B cell (primary cell): ENCODE measurements at regions not wholly inside any gene's neighbourhood (a gene's known extent, or its start where the extent isn't known, plus 50 kb on each side); places are given as distances from the start of the nearest gene placed in this dataset.

Source experiments
- ATAC-seq: fragments of 200-7000 bp; cut with Tn5 transposase; one replicate; pipeline ENCODE4 v1.10.0; 2021; ENCODE audit warnings: low read depth, mild to moderate bottlenecking, moderate number of reproducible peaks, moderate library complexity
- CTCF ChIA-PET: fragments of 350-600 bp; sonication (Branson Sonifier 250); formaldehyde crosslinking; loops from one replicate; lab custom pipeline; 2021; ENCODE audit warnings: antibody characterized with exemption, inconsistent platforms; lab: Charles Lee
- POLR2A ChIA-PET: fragments of 350-600 bp; sonication (Branson Sonifier 250); formaldehyde crosslinking; loops from one replicate; lab custom pipeline; 2021; ENCODE audit warnings: antibody characterized with exemption; lab: Charles Lee
- DNase-seq: peaks from one replicate; pipeline ENCODE4 v3.0.0; 2013
- H2AFZ ChIP-seq: 2 replicates; pipeline ENCODE4 v1.6.1; 2012; ENCODE audit warnings: mild to moderate bottlenecking, low read depth, low read length; ENCODE audit not compliant: insufficient read depth, poor library complexity, severe bottlenecking
- H3K27ac ChIP-seq, 2 donors: 1 replicate in 1 of 2; 2 replicates in 1 of 2; pipeline ENCODE4 v1.5.1; 2012 to 2013; ENCODE audit warnings: low read length in 2 of 2, mild to moderate bottlenecking in 2 of 2, moderate library complexity in 1 of 2
- H3K27me3 ChIP-seq, 4 experiments: fragments of 200-600 bp in 1 of 4; sonication (generic) in 1 of 4; replicated peaks in 1 of 4; 1 replicate in 2 of 4; 2 replicates in 2 of 4; pipeline versions ENCODE4 v1.6.1 to v1.7.0; 2013 to 2016; ENCODE audit warnings: low read length in 3 of 4, mild to moderate bottlenecking in 2 of 4, mixed read lengths in 1 of 4, moderate library complexity in 1 of 4; ENCODE audit not compliant: insufficient read depth in 4 of 4, control insufficient read depth in 3 of 4; ENCODE audit errors: control extremely low read depth in 1 of 4
- H3K36me3 ChIP-seq, 2 experiments: replicated peaks in 1 of 2; 1 replicate in 1 of 2; 2 replicates in 1 of 2; pipeline versions ENCODE4 v1.6.1 to v1.7.1; 2013; ENCODE audit warnings: low read length in 1 of 2; ENCODE audit not compliant: insufficient read depth in 2 of 2, control insufficient read depth in 1 of 2; ENCODE audit errors: control extremely low read depth in 1 of 2, extremely low read depth in 1 of 2
- H3K4me1 ChIP-seq, 2 donors: fragments of 200-600 bp in 1 of 2; sonication (generic) in 1 of 2; 1 replicate in 1 of 2; 2 replicates in 1 of 2; pipeline versions ENCODE4 v1.5.1 to v1.6.1; 2013 to 2017; ENCODE audit warnings: low read length in 2 of 2; ENCODE audit not compliant: control insufficient read depth in 2 of 2, insufficient read depth in 2 of 2
- H3K4me2 ChIP-seq: replicated peaks from 2 replicates; pipeline ENCODE3; 2012; ENCODE audit warnings: mild to moderate bottlenecking, low read depth, low read length; ENCODE audit not compliant: poor library complexity, severe bottlenecking
- H3K4me3 ChIP-seq, 5 experiments: fragments of 200-600 bp in 1 of 5; sonication (generic) in 1 of 5; 1 replicate in 3 of 5; 2 replicates in 2 of 5; pipeline versions ENCODE4 v1.5.1 to v1.7.0; 2011 to 2016; ENCODE audit warnings: low read length in 4 of 5, mild to moderate bottlenecking in 4 of 5, low read depth in 2 of 5, control low read depth in 1 of 5, moderate library complexity in 1 of 5; ENCODE audit not compliant: insufficient read depth in 1 of 5; ENCODE audit errors: control extremely low read depth in 1 of 5, extremely low read depth in 1 of 5
- H3K79me2 ChIP-seq: fragments of 200-600 bp; sonication (generic); one replicate; pipeline ENCODE4 v1.6.0; 2016; ENCODE audit warnings: low read length; ENCODE audit not compliant: control insufficient read depth, insufficient read depth
- H3K9ac ChIP-seq: fragments of 200-600 bp; sonication (generic); 2 replicates; pipeline ENCODE4 v1.6.1; 2017; ENCODE audit warnings: mild to moderate bottlenecking, low read length, moderate library complexity
- H3K9me3 ChIP-seq, 3 donors: one replicate each; pipeline versions ENCODE4 v1.6.1 to v1.7.1; 2013; ENCODE audit warnings: low read length in 2 of 3; ENCODE audit not compliant: control insufficient read depth in 2 of 3, insufficient read depth in 1 of 3; ENCODE audit errors: control extremely low read depth in 1 of 3
- H4K20me1 ChIP-seq: 2 replicates; pipeline ENCODE4 v1.6.0; 2012; ENCODE audit warnings: mild to moderate bottlenecking, low read length; ENCODE audit not compliant: insufficient read depth, control insufficient read depth, poor library complexity, severe bottlenecking
- H3K27ac Mint-ChIP-seq: one replicate; pipeline ENCODE4 v1.8.0; 2021; ENCODE audit warnings: mixed read lengths
- H3K27me3 Mint-ChIP-seq: one replicate; pipeline ENCODE4 v1.8.0; 2021; ENCODE audit warnings: mixed read lengths
- H3K4me1 Mint-ChIP-seq: one replicate; pipeline ENCODE4 v1.8.0; 2021; ENCODE audit warnings: mixed read lengths
- H3K4me3 Mint-ChIP-seq: one replicate; pipeline ENCODE4 v1.8.0; 2021; ENCODE audit warnings: mixed read lengths
- H3K9me3 Mint-ChIP-seq: one replicate; pipeline ENCODE4 v1.8.0; 2022; ENCODE audit warnings: mixed read lengths; ENCODE audit not compliant: insufficient read depth
- EZH2 ChIP-seq: IDR thresholded peaks from 2 replicates; pipeline ENCODE4 v1.6.1; 2012; ENCODE audit warnings: borderline replicate concordance, low read depth, mild to moderate bottlenecking, moderate library complexity, low read length; ENCODE audit not compliant: insufficient read depth, poor library complexity, severe bottlenecking
- WGBS: methylation state at CpG from one replicate; pipeline ENCODE4 v1.1.5; 2013; ENCODE audit warnings: missing lambda C conversion rate; ENCODE audit not compliant: insufficient coverage; 5-methylcytosine and 5-hydroxymethylcytosine counted together
- intact Hi-C: fragments of 100-400 bp; cut with micrococcal nuclease; formaldehyde crosslinking; loops from one replicate; pipeline ENCODE4 v1.10.0; 2022
- TF ChIP-seq, protein P1 (sequence below): fragments of 200-600 bp; IDR thresholded peaks from one replicate; pipeline ENCODE4 v1.8.0; 2022; ENCODE audit warnings: antibody characterized with exemption, mild to moderate bottlenecking

- ChIA-PET POLR2A (no interaction called here), CTCF (no interaction called here)
- WGBS: 100% methylated on average over 1 of the region's 6 CpGs
- no peak overlapping the region for H3K4me3 Mint-ChIP-seq
- Histone ChIP-seq H3K4me2 (no peak overlapping the region), H3K9me3 (peaks cover 0 to 17% (median 0%) of the 10 kb centered on the region in 3 donors), H3K27me3 (peaks cover 0 to 3% (median 0%) of the 10 kb centered on the region in 4 experiments), H4K20me1 (no peaks in the 10 kb centered on the region), H3K79me2 (no peaks in the 10 kb centered on the region), H3K36me3 (no peaks in the 10 kb centered on the region), H2AFZ (no peak overlapping the region), H3K4me3 (no peak overlapping the region), H3K27ac (no peak overlapping the region), H3K4me1 (peaks cover 4 to 5% of the 10 kb centered on the region in 2 donors), H3K9ac (no peak overlapping the region)
- no peak for TF ChIP-seq EZH2
- TF ChIP-seq, protein P1, sequence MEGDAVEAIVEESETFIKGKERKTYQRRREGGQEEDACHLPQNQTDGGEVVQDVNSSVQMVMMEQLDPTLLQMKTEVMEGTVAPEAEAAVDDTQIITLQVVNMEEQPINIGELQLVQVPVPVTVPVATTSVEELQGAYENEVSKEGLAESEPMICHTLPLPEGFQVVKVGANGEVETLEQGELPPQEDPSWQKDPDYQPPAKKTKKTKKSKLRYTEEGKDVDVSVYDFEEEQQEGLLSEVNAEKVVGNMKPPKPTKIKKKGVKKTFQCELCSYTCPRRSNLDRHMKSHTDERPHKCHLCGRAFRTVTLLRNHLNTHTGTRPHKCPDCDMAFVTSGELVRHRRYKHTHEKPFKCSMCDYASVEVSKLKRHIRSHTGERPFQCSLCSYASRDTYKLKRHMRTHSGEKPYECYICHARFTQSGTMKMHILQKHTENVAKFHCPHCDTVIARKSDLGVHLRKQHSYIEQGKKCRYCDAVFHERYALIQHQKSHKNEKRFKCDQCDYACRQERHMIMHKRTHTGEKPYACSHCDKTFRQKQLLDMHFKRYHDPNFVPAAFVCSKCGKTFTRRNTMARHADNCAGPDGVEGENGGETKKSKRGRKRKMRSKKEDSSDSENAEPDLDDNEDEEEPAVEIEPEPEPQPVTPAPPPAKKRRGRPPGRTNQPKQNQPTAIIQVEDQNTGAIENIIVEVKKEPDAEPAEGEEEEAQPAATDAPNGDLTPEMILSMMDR: no peak
- peaks cover 17% of the 10 kb centered on the region for H3K27me3 Mint-ChIP-seq
- intact Hi-C loops: no loop called here
- peaks cover 4% of the 10 kb centered on the region for H3K9me3 Mint-ChIP-seq
- H3K27ac Mint-ChIP-seq: no peak overlapping the region
- DNase-seq (no peak), ATAC-seq (no peak)
- peaks cover 5% of the 10 kb centered on the region for H3K4me1 Mint-ChIP-seq
These were observed 107.9 kb upstream of the FAM180A start for GRCh38 chr7:135856356-135857144.

DNA sequence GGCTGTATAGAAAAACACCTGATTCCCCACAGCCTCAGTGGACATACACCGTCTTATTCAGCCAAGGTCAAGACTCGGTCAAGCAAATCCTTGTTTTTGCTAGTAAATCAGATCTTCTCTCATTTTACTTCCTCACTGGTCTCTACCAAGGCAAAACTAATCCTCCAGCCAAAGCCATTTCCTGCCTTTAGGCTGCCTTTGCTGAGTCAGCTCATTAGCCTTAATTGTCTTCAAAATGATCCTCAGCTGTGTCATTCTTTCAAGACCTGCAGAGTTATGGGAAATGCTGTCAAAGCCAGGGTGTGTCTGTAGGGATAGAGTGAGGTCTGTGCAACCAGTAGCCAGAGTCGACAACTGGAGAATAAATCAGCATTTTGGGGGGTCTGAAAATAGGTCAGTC, 107.2 kb upstream of the FAM180A start:
- ChIA-PET CTCF (no interaction called here), POLR2A (no interaction called here)
- H4K20me1 ChIP-seq: no peaks in the 10 kb centered on the region
- TF ChIP-seq EZH2: no peak
- TF ChIP-seq, protein P1: no peak
- H3K4me2 ChIP-seq: no peak overlapping the region
- no peak overlapping the region for H3K9ac ChIP-seq
- H3K9me3 ChIP-seq: peaks cover 0 to 15% (median 0%) of the 10 kb centered on the region in 3 donors
- H3K27ac Mint-ChIP-seq: no peak overlapping the region
- WGBS: 16% methylated on average over 3 of the region's 3 CpGs
- H3K4me1 Mint-ChIP-seq: peaks cover 5% of the 10 kb centered on the region
- H3K27me3 ChIP-seq: peaks cover 0 to 3% (median 0%) of the 10 kb centered on the region in 4 experiments
- ATAC-seq: no peak
- no peaks in the 10 kb centered on the region for H3K79me2 ChIP-seq
- no peak for DNase-seq
- peaks cover 17% of the 10 kb centered on the region for H3K27me3 Mint-ChIP-seq
- no peak overlapping the region for H2AFZ ChIP-seq
- H3K9me3 Mint-ChIP-seq: peaks cover 4% of the 10 kb centered on the region
- no peak overlapping the region for H3K4me3 ChIP-seq
- peaks cover 4 to 5% of the 10 kb centered on the region in 2 donors for H3K4me1 ChIP-seq
- H3K4me3 Mint-ChIP-seq: no peak overlapping the region
- H3K27ac ChIP-seq: no peak overlapping the region
- H3K36me3 ChIP-seq: no peaks in the 10 kb centered on the region
- intact Hi-C loops: no loop called here
